ENCODE measurements at regions not wholly inside any gene's neighbourhood (a gene's known extent, or its start where the extent isn't known, plus 50 kb on each side); places are given as distances from the start of the nearest gene placed in this dataset.

GRCh38 chr2:131584380-131584779, 56.7 kb downstream of the CCDC74A start:
- FAIRE-seq = no peak
- intact Hi-C loops (cut with micrococcal nuclease) = no loop called here

GRCh38 chr2:131584940-131585339, 57.3 kb downstream of the CCDC74A start:
- H3K9ac ChIP-seq (ENCODE audit: insufficient read depth in 1 of 2, low read depth in 2 of 2, low read length in 2 of 2) = no peak overlapping the region
- no peak for FAIRE-seq
- ChIA-PET CTCF (ENCODE audit: low intra/inter-chr PET ratio) (no interaction called here), POLR2A (no interaction called here)
- intact Hi-C loops (cut with micrococcal nuclease) (no loop called here), in situ Hi-C loops (cut with MboI) (no loop called here)
- H2AFZ ChIP-seq (ENCODE audit: low read depth, low read length) = no peak overlapping the region
- 16% methylated on average over 4 of the region's 4 CpGs for WGBS (ENCODE audit: insufficient coverage, low coverage, missing lambda C conversion rate)
- H3K36me3 ChIP-seq (ENCODE audit: control insufficient read depth, insufficient read depth, low read length) = no peaks in the 10 kb centered on the region
- H3K4me3 ChIP-seq = no peak overlapping the region
- no peaks in the 10 kb centered on the region for H3K79me2 ChIP-seq (ENCODE audit: control insufficient read depth, insufficient read depth, low read length)
- no peak for DNase-seq (ENCODE audit: extremely low read depth in 1 of 4, low spot score in 3 of 4)
- H3K27ac ChIP-seq (ENCODE audit: extremely low read depth, low read depth, low read length) = no peak overlapping the region
- TF ChIP-seq MED1 (CRISPR knock-in tag; IDR thresholded peaks at IDR 0.05; ENCODE audit: borderline replicate concordance) (no peak), ZNF696 (CRISPR knock-in tag; conservative IDR thresholded peaks at IDR 0.05) (no peak), CHAMP1 (IDR thresholded peaks at IDR 0.05) (no peak)
- H3K4me2 ChIP-seq (ENCODE audit: insufficient read depth, low read length) = no peak overlapping the region
- no peaks in the 10 kb centered on the region for H3K9me3 ChIP-seq (replicated peaks; ENCODE audit: control insufficient read depth, insufficient read depth, low read depth, low read length)
- H3K9me1 ChIP-seq (ENCODE audit: control insufficient read depth, insufficient read depth, low read length) = peaks cover 2% of the 10 kb centered on the region
- H3K27me3 ChIP-seq (ENCODE audit: control insufficient read depth in 2 of 2, insufficient read depth in 2 of 2, low read length in 2 of 2) = peaks cover 0 to 17% of the 10 kb centered on the region in 2 experiments; a peak in 3 of 5 replicates
- no peaks in the 10 kb centered on the region for H4K20me1 ChIP-seq (replicated peaks; ENCODE audit: control insufficient read depth, insufficient read depth, low read length)
- BruUV-seq (replicated peaks) = no TSS peak
- H3K4me1 ChIP-seq (replicated peaks in 1 of 2; ENCODE audit: control insufficient read depth in 2 of 2, insufficient read depth in 2 of 2, low read length in 2 of 2) = no peaks in the 10 kb centered on the region
- no peak for ATAC-seq

More at GRCh38 chr2:131584380-131584779, 56.7 kb downstream of the CCDC74A start:
- H3K4me3 ChIP-seq = no peak overlapping the region
- in situ Hi-C loops (cut with MboI) = no loop called here
- H3K27ac ChIP-seq (ENCODE audit: extremely low read depth, low read depth, low read length) = no peak overlapping the region
- no peak overlapping the region for H2AFZ ChIP-seq (ENCODE audit: low read depth, low read length)
- H3K4me1 ChIP-seq (replicated peaks in 1 of 2; ENCODE audit: control insufficient read depth in 2 of 2, insufficient read depth in 2 of 2, low read length in 2 of 2) = no peaks in the 10 kb centered on the region
- H3K9me1 ChIP-seq (ENCODE audit: control insufficient read depth, insufficient read depth, low read length) = peaks cover under 1% of the 10 kb centered on the region
- H3K27me3 ChIP-seq (ENCODE audit: control insufficient read depth in 2 of 2, insufficient read depth in 2 of 2, low read length in 2 of 2) = peaks cover 0 to 12% of the 10 kb centered on the region in 2 experiments; a peak in 3 of 5 replicates
- ChIA-PET POLR2A (no interaction called here), CTCF (ENCODE audit: low intra/inter-chr PET ratio) (no interaction called here)
- BruUV-seq (replicated peaks) = no TSS peak
- TF ChIP-seq KDM5B (IDR thresholded peaks at IDR 0.05; ENCODE audit: insufficient replicate concordance, low read depth, low read length) (no peak), ZNF79 (CRISPR knock-in tag; IDR thresholded peaks at IDR 0.05; ENCODE audit: low read depth) (no peak), ZNF445 (CRISPR knock-in tag; IDR thresholded peaks at IDR 0.05; ENCODE audit: low read depth) (no peak), ATF1 (CRISPR knock-in tag; IDR thresholded peaks at IDR 0.05) (no peak), ATF1 (tag; IDR thresholded peaks at IDR 0.05) (no peak), ZNF384 (IDR thresholded peaks at IDR 0.05; ENCODE audit: low read depth, low read length) (no peak), HOXB6 (CRISPR knock-in tag; IDR thresholded peaks at IDR 0.05; ENCODE audit: borderline replicate concordance) (no peak), ZZZ3 (IDR thresholded peaks at IDR 0.05) (no peak)
- no peak overlapping the region for H3K4me2 ChIP-seq (ENCODE audit: insufficient read depth, low read length)
- ATAC-seq (no peak), DNase-seq (ENCODE audit: extremely low read depth in 1 of 4, low spot score in 3 of 4) (no peak)
- H3K9me3 ChIP-seq (replicated peaks; ENCODE audit: control insufficient read depth, insufficient read depth, low read depth, low read length) = no peaks in the 10 kb centered on the region
- H4K20me1 ChIP-seq (replicated peaks; ENCODE audit: control insufficient read depth, insufficient read depth, low read length) = no peaks in the 10 kb centered on the region
- no peak overlapping the region for H3K9ac ChIP-seq (ENCODE audit: insufficient read depth in 1 of 2, low read depth in 2 of 2, low read length in 2 of 2)
- H3K79me2 ChIP-seq (ENCODE audit: control insufficient read depth, insufficient read depth, low read length) = no peaks in the 10 kb centered on the region
- no peaks in the 10 kb centered on the region for H3K36me3 ChIP-seq (ENCODE audit: control insufficient read depth, insufficient read depth, low read length)
- WGBS (ENCODE audit: insufficient coverage, low coverage, missing lambda C conversion rate) = 5% methylated on average over 3 of the region's 3 CpGs

All from K562 (cell line).